ENCODE measurements at regions not wholly inside any gene's neighbourhood (a gene's known extent, or its start where the extent isn't known, plus 50 kb on each side); places are given as distances from the start of the nearest gene placed in this dataset.
"Not testable (repeated sequence)": the region's sequence is repeated elsewhere in the genome, so short reads cannot be mapped to it uniquely, and the experiment has no call there.

DNA sequence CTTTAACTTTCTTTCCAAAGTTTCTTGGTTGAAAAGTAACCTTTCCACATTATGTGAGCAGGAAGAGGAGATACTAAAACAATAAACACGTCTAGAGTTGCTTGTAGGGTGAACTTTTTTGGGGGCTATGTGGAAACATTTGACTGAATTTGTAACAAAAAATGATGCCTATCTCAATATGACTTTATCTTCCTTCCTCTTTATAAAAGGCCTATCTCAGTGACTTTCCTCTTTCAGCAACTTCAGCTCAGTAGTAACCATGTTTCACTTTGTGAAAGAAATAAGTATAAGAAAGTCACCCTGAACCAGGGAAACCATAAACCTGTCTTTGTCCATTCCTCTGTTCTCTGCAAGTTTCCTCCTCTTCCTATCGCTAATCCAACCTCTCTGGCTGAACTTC lies 124.7 kb upstream of the TMEM164 start:
- no peak for DNase-seq (ENCODE audit: low read depth, low spot score)

- DNase-seq (ENCODE audit: low read depth, low spot score) = no peak
Measured at GRCh38 chrX:109879991-109880390, 122.9 kb upstream of the TMEM164 start.

GRCh38 chrX:109880629-109881028 lies 122.3 kb upstream of the TMEM164 start:
- no peak for DNase-seq (ENCODE audit: low read depth, low spot score)

DNA sequence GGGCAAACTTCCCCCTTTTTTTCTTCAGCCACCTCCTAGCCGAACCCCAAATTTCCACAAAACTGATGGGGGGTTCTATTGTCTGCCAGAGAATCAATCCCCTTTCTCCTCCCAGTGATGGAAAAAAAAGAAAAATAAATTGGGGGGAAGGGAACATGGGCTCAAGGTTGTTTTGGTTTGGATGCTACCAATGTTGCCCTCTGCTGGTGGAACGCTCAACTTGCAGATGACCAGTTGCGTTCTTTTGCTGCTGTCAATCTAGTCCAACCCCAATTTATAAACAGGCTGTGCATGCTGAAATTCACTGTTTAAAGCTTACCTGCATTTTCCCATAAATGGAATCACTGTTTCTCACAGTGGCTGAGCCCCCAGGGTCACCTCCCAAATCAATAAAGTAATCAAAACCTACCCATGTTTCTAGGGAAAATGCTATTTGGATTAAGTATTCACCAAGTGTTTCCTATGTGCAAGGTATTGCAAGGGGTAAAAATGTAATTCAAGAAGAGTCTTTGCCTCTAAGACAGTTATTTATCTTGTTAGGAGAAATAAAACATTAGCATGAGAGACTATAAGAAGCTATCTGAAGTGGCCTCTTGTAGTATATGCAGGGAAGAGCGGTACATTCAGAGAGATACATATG lies 116.7 kb upstream of the TMEM164 start:
- DNase-seq (ENCODE audit: low read depth, low spot score) = peak; percentile 0

DNA sequence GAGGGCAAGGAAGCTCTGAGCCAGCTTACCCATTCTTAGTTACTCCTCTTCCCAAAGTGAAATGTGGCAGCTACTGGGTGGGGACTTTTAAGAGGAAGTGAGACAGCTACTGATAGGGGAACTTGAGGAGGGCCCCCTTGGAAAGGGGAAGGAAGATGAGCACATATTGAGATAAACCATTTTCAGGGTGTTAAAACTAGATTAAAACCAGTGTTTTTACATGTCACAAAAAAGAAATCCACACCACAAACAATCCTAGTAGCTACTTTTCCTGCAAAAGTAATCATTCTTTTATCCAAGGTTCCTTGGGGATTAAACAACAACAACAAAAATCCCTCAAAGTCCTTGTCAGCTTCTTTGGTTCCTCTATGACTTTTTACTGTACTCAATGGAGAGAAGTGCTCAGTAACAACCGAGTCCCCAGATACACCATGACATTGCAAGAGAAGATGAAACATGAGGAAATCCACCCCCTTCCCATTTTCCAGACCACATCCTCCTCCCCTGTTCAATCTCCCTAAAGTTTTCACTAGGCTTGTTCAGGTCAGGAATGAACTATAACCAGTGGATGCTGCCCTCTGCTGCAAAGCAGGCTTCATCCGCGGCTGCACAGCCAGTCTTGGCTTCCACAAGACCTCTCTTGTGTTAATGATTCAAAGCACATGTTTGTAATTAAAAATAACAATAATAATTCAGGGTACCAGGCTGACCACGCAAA lies 113.5 kb upstream of the TMEM164 start:
- DNase-seq (ENCODE audit: low read depth, low spot score) = no peak

DNA sequence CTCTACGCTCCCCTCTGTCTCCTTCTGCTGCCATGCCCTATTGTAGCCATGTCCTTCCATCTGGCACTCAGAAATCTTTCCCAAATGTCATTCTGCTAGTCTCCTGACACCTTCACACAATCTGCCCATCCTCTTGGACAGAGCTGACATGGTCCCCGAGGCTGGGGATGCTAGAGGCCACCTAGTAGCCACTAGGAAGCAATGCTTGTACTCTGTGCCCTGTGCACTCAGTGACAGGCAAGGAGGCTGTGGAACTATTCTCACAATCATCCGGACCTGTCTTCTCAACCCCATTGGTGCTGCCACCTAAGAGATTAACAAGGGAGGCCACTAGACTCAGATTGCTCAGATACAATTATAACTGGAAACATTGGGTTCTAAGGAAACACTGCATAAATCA lies 112.6 kb upstream of the TMEM164 start:
- DNase-seq (ENCODE audit: low read depth, low spot score) = no peak

DNA sequence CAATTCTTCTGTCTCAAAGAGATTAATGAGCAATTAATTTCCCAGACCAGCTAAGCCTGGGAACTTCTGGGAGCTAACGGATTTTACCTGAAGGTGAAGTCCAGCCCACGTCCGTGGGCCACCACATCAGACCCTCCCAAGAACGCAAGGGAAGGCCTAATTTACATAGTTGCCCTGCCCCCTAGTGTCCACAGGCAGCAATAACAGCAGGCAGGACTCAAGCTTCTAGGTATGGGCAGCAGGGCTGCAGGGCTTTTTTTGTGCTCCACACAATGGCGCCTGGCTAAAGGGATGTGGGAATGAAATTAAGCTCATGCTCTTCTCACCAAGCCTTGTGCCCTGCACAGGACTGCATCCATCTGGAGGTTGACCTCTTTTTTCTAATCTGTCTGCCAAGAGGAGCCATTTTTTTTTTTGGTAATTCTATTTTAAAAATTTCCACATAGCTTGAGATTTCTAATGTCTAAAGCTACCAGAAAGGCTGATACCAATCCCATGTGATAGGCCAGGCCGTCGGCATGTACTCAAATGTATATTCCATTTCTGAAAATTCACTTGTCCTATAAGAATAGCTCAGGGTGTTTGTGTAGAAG lies 111.9 kb upstream of the TMEM164 start:
- peak; percentile 5 for DNase-seq (ENCODE audit: low read depth, low spot score)

- not testable (repeated sequence) for DNase-seq (ENCODE audit: low read depth, low spot score)
Measured at GRCh38 chrX:109896024-109896423, 106.9 kb upstream of the TMEM164 start.

GRCh38 chrX:109902665-109903064 lies 100.2 kb upstream of the TMEM164 start:
- DNase-seq (ENCODE audit: low read depth, low spot score) = no peak

GRCh38 chrX:109911046-109911445 lies 91.9 kb upstream of the TMEM164 start:
- no peak for DNase-seq (ENCODE audit: low read depth, low spot score)

DNA sequence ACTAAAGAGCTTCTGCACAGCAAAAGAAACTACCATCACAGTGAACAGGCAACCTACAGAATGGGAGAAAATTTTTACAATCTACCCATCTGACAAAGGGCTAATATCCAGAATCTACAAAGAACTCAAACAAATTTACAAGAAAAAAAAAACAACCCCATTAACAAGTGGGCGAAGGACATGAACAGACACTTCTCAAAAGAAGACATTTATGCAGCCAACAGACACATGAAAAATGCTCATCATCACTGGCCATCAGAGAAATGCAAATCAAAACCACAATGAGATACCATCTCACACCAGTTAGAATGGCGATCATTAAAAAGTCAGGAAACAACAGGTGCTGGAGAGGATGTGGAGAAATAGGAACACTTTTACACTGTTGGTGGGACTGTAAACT lies 89.9 kb upstream of the TMEM164 start:
- not testable (repeated sequence) for DNase-seq (ENCODE audit: low read depth, low spot score)

- no peak for DNase-seq (ENCODE audit: low read depth, low spot score)
Measured at GRCh38 chrX:109914114-109914849, 88.6 kb upstream of the TMEM164 start.

GRCh38 chrX:109918753-109919152 lies 84.2 kb upstream of the TMEM164 start:
- no peak for DNase-seq (ENCODE audit: low read depth, low spot score)

- DNase-seq (ENCODE audit: low read depth, low spot score) = no peak
Measured at GRCh38 chrX:109920325-109920724, 82.6 kb upstream of the TMEM164 start.

GRCh38 chrX:109920868-109921267 lies 82.0 kb upstream of the TMEM164 start:
- no peak for DNase-seq (ENCODE audit: low read depth, low spot score)

- DNase-seq (ENCODE audit: low read depth, low spot score) = no peak
Measured at GRCh38 chrX:109922190-109922589, 80.7 kb upstream of the TMEM164 start.

DNA sequence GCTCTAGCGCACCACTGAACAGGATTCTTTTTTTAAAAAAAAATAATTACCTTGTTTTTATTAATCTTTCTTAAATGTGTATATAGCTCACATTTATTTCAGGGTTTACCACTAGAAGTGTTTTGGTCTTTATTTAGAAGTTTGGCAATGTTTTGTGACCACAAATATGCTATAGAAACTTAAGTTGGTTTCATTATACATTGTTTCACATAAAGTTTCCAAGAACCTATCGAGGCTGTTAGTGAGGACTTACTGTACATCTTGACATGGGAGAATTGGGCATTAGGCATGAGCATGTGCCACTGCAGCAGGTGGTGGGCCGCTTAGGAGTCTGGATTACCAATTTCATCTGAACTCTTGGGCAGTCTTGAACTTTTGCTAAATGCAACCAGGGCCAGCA lies 77.9 kb upstream of the TMEM164 start:
- not testable (repeated sequence) for DNase-seq (ENCODE audit: low read depth, low spot score)

DNA sequence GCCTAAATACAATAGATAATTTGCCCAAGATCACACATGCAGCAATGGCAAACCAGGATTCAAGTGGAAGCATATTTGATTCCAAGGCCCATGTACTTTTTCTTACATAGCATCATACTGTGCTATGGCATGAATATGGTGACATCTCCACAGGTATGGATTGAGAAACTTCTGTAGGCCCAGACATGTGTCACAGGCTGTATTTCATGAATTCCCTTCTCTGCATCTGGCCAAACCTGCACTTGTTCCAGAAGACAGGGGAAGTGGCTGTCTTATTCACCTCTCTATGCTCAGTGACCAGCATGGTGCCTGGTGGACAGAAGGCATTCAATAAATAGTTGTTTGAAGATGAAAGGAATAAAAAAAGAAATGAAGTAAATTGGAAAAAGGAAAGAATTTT lies 77.3 kb upstream of the TMEM164 start:
- DNase-seq (ENCODE audit: low read depth, low spot score) = no peak

DNA sequence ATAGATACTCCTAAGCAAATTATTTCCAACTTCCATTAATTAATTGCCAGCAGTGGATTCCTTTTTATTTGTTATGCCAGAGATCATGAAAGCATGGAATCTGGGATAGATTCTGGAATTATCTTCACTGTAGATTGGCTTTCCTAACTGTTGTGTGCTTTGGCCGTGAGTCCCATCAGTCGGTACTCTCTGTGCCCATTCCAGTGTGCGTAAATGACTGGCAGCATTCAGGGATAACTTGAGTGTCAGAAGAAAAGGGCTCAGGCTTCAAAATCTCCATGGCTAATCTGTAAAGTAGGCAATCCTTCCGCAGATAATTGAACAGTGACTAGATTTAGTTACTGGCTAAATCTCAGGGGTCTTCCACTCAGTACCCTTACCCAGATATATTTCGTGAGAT lies 76.8 kb upstream of the TMEM164 start:
- no peak for DNase-seq (ENCODE audit: low read depth, low spot score)

DNA sequence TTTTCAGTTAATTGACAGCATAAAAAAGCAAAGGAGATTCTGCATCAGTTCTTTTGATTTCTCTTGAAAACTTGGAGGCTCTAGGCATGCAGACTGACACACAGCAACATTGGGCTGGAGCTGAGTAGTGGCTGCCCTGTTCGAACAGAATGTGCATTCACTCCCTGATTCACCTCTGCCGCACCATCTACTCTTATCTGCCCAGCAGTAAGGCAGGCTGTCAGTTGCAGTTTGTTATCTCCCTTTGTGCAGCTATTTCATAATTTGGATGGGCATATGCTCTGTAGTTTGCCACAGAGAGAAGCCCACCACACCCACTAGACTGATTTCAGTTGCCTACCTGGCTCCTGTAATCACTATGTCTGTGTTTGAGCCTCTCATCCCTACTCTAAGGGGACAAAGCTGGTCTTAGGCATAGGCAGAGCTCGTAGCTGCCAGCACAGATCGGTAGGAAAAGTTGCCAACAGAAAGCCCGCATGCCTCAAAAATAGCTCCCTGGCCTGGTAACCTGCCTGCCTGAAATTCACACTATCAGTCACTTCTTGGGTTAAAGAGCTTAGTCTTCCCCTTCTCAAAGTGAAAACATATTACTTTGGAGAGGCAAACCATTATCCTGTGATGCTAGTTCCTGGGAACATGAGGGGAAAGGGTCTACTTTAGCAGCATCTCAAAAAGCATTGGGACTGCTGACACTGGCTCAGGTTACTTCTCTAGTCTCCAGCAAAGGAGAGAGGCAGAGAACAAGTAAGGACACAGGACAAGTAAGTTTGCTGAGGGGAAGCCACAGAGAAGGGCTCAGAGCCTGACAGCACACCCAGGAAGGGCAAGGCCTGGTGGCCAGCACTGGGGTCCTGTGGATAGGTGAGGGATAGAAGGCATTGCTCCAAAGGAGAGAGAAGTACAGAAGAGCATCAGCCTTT lies 75.9 kb upstream of the TMEM164 start:
- DNase-seq (ENCODE audit: low read depth, low spot score) = no peak

- DNase-seq (ENCODE audit: low read depth, low spot score) = no peak
Measured at GRCh38 chrX:109927663-109928273, 75.1 kb upstream of the TMEM164 start.
